Keratinocyte (primary cell): ENCODE measurements at regions not wholly inside any gene's neighbourhood (a gene's known extent, or its start where the extent isn't known, plus 50 kb on each side); places are given as distances from the start of the nearest gene placed in this dataset.

Source experiments
- DNase-seq: peaks from one replicate; pipeline ENCODE4 v3.0.0-alpha.2; 2011; ENCODE audit warnings: low read depth, missing footprints, low spot score
- FAIRE-seq: peaks from 2 replicates; lab custom pipeline; 2011; peaks lifted over from hg19 to GRCh38; lab: Jason Lieb, UNC
- H2AFZ ChIP-seq: 2 replicates; pipeline ENCODE4 v1.6.0; 2012; ENCODE audit warnings: low read length, control low read depth, inconsistent platforms; ENCODE audit not compliant: control insufficient read depth
- H3K27ac ChIP-seq: 2 replicates; pipeline ENCODE4 v1.5.1; 2011; ENCODE audit warnings: low read length; ENCODE audit not compliant: control insufficient read depth, insufficient read depth
- H3K27me3 ChIP-seq: 3 replicates; pipeline ENCODE4 v1.6.0; 2011; ENCODE audit warnings: low read length; ENCODE audit not compliant: control insufficient read depth, insufficient read depth; ENCODE audit errors: extremely low read depth
- H3K36me3 ChIP-seq, 2 experiments: 2 replicates in 1 of 2; 3 replicates in 1 of 2; pipeline ENCODE4 v1.5.1; 2011; ENCODE audit warnings: low read length in 2 of 2, mild to moderate bottlenecking in 1 of 2; ENCODE audit not compliant: control insufficient read depth in 2 of 2, insufficient read depth in 2 of 2; ENCODE audit errors: extremely low read depth in 1 of 2
- H3K4me1 ChIP-seq: 3 replicates; pipeline ENCODE4 v1.5.1; 2011; ENCODE audit warnings: low read length; ENCODE audit not compliant: control insufficient read depth, insufficient read depth; ENCODE audit errors: extremely low read depth
- H3K4me2 ChIP-seq: 3 replicates; pipeline ENCODE4 v1.6.0; 2011; ENCODE audit warnings: low read depth, low read length; ENCODE audit not compliant: control insufficient read depth, insufficient read depth; ENCODE audit errors: extremely low read depth
- H3K4me3 ChIP-seq, 3 experiments: fragments of 200-600 bp in 1 of 3; sonication (generic) in 1 of 3; 2 replicates in 2 of 3; 3 replicates in 1 of 3; pipeline ENCODE4 v1.5.1; 2011 to 2016; ENCODE audit warnings: low read length in 3 of 3, mild to moderate bottlenecking in 3 of 3, control low read depth in 2 of 3, inconsistent platforms in 1 of 3, low read depth in 1 of 3, mixed read lengths in 1 of 3, mixed run types in 1 of 3, moderate library complexity in 1 of 3; ENCODE audit not compliant: control insufficient read depth in 2 of 3, insufficient read depth in 2 of 3; ENCODE audit errors: extremely low read depth in 1 of 3
- H3K79me2 ChIP-seq: 2 replicates; pipeline ENCODE4 v1.6.0; 2012; ENCODE audit warnings: low read length; ENCODE audit not compliant: control insufficient read depth, insufficient read depth
- H3K9ac ChIP-seq: 3 replicates; pipeline ENCODE4 v1.6.0; 2011; ENCODE audit warnings: low read length; ENCODE audit not compliant: control insufficient read depth, insufficient read depth; ENCODE audit errors: extremely low read depth
- H3K9me1 ChIP-seq: 3 replicates; pipeline ENCODE4 v1.6.0; 2011; ENCODE audit warnings: low read length; ENCODE audit not compliant: control insufficient read depth, insufficient read depth; ENCODE audit errors: extremely low read depth
- H3K9me3 ChIP-seq: 2 replicates; pipeline ENCODE4 v1.5.1; 2012; ENCODE audit warnings: low read depth, low read length; ENCODE audit not compliant: control insufficient read depth
- H4K20me1 ChIP-seq: 3 replicates; pipeline ENCODE4 v1.6.0; 2011; ENCODE audit warnings: low read length; ENCODE audit not compliant: control insufficient read depth, insufficient read depth; ENCODE audit errors: extremely low read depth
- EZH2 ChIP-seq: IDR thresholded peaks from one replicate; pipeline ENCODE4 v1.6.1; 2012; ENCODE audit warnings: inconsistent platforms, mild to moderate bottlenecking, low read length, moderate library complexity
- dilution Hi-C: fragments of 300-500 bp; cut with MboI; formaldehyde crosslinking; loops from one replicate; pipeline ENCODE4 v1.7.0; 2020; ENCODE audit warnings: low sequenced_read_pairs; ENCODE audit not compliant: extremely low pct_ligation_motif_present
- TF ChIP-seq, protein P1 (sequence below), 3 experiments: IDR thresholded peaks in 1 of 3; conservative IDR thresholded peaks in 1 of 3; optimal IDR thresholded peaks in 1 of 3; 2 replicates in 2 of 3; 3 replicates in 1 of 3; pipeline versions ENCODE3 to v1.5.1; 2011; ENCODE audit warnings: low read length in 3 of 3, mild to moderate bottlenecking in 3 of 3, moderate library complexity in 2 of 3, control low read depth in 1 of 3, inconsistent platforms in 1 of 3; ENCODE audit not compliant: insufficient read depth in 2 of 3; ENCODE audit errors: extremely low read depth in 1 of 3

DNA sequence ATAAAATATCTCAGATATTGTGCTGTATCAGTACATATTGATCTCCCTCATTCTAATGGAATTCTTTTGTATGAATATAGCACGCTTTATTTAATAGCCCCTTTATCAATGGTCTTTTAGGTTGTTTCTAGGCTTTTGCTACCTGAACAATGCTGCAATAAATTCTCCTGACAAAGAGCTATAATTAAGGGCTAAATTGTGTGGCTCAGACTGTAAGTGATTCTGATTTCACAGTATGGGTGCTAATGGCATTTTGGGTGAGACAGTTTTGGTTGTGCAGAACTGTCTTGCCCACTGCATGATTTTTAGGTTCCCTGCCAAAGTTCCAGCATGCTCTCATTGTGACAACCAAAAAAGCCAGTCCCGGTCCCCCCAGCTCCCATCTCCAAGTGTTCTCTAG lies 363.2 kb downstream of the REEP3 start:
- Histone ChIP-seq H3K27me3 (no peaks in the 10 kb centered on the region), H3K36me3 (no peaks in the 10 kb centered on the region), H3K4me1 (no peaks in the 10 kb centered on the region), H3K4me2 (no peak overlapping the region), H3K79me2 (no peaks in the 10 kb centered on the region), H2AFZ (no peak overlapping the region), H3K9ac (no peak overlapping the region), H3K9me3 (no peaks in the 10 kb centered on the region), H3K9me1 (no peaks in the 10 kb centered on the region), H4K20me1 (no peaks in the 10 kb centered on the region), H3K27ac (no peak overlapping the region), H3K4me3 (no peak overlapping the region)
- DNase-seq (no peak), FAIRE-seq (no peak)
- TF ChIP-seq, protein P1, sequence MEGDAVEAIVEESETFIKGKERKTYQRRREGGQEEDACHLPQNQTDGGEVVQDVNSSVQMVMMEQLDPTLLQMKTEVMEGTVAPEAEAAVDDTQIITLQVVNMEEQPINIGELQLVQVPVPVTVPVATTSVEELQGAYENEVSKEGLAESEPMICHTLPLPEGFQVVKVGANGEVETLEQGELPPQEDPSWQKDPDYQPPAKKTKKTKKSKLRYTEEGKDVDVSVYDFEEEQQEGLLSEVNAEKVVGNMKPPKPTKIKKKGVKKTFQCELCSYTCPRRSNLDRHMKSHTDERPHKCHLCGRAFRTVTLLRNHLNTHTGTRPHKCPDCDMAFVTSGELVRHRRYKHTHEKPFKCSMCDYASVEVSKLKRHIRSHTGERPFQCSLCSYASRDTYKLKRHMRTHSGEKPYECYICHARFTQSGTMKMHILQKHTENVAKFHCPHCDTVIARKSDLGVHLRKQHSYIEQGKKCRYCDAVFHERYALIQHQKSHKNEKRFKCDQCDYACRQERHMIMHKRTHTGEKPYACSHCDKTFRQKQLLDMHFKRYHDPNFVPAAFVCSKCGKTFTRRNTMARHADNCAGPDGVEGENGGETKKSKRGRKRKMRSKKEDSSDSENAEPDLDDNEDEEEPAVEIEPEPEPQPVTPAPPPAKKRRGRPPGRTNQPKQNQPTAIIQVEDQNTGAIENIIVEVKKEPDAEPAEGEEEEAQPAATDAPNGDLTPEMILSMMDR (optimal IDR thresholded peaks at IDR 0.05 in 1 of 3, IDR thresholded peaks at IDR 0.05 in 1 of 3, conservative IDR thresholded peaks at IDR 0.05 in 1 of 3; ENCODE audit: extremely low read depth in 1 of 3, insufficient read depth in 2 of 3, low read length in 3 of 3): no peak
- no peak for TF ChIP-seq EZH2
- dilution Hi-C loops: no loop called here

- DNase-seq: no peak
- H3K36me3 ChIP-seq: no peaks in the 10 kb centered on the region
- H3K4me1 ChIP-seq: no peaks in the 10 kb centered on the region
- no peaks in the 10 kb centered on the region for H3K27me3 ChIP-seq
- no peak overlapping the region for H3K4me2 ChIP-seq
- H3K27ac ChIP-seq: no peak overlapping the region
- H3K79me2 ChIP-seq: no peaks in the 10 kb centered on the region
- H3K9me1 ChIP-seq: no peaks in the 10 kb centered on the region
- H3K4me3 ChIP-seq: no peak overlapping the region
- no peak overlapping the region for H2AFZ ChIP-seq
- H4K20me1 ChIP-seq: no peaks in the 10 kb centered on the region
- no peak for FAIRE-seq
- H3K9me3 ChIP-seq: no peaks in the 10 kb centered on the region
- no peak overlapping the region for H3K9ac ChIP-seq
- dilution Hi-C loops: no loop called here
- TF ChIP-seq, protein P1 (optimal IDR thresholded peaks at IDR 0.05 in 1 of 3, IDR thresholded peaks at IDR 0.05 in 1 of 3, conservative IDR thresholded peaks at IDR 0.05 in 1 of 3; ENCODE audit: extremely low read depth in 1 of 3, insufficient read depth in 2 of 3, low read length in 3 of 3): no peak
- TF ChIP-seq EZH2: no peak
Observed at GRCh38 chr10:63885156-63885555, 364.0 kb downstream of the REEP3 start.
